DMS 273 (cell line): ENCODE measurements at regions not wholly inside any gene's neighbourhood (a gene's known extent, or its start where the extent isn't known, plus 50 kb on each side); places are given as distances from the start of the nearest gene placed in this dataset.

Experiments
- DNase-seq: peaks from one replicate; lab custom pipeline; 2025; ENCODE audit not compliant: unreplicated experiment; lab: John Stamatoyannopoulos, UW

- no peak for DNase-seq
Measured at GRCh38 chr1:208510192-208510952, 266.2 kb upstream of the PLXNA2 start.

GRCh38 chr1:208511242-208511860 lies 267.2 kb upstream of the PLXNA2 start:
- no peak for DNase-seq

- DNase-seq: no peak
Measured at GRCh38 chr1:208513799-208514198, 269.6 kb upstream of the PLXNA2 start.

- no peak for DNase-seq
Measured at GRCh38 chr1:208515129-208515528, 270.9 kb upstream of the PLXNA2 start.

GRCh38 chr1:208516780-208517179 lies 272.6 kb upstream of the PLXNA2 start:
- DNase-seq: no peak

- DNase-seq: peak; percentile 49
Measured at GRCh38 chr1:208520438-208521099, 276.4 kb upstream of the PLXNA2 start.

- no peak for DNase-seq
Measured at GRCh38 chr1:208521534-208521933, 277.4 kb upstream of the PLXNA2 start.

- no peak for DNase-seq
Measured at GRCh38 chr1:208523007-208523406, 278.8 kb upstream of the PLXNA2 start.

GRCh38 chr1:208524376-208524775 lies 280.2 kb upstream of the PLXNA2 start:
- DNase-seq: no peak

- peak; percentile 60 for DNase-seq
Measured at GRCh38 chr1:208524925-208525324, 280.7 kb upstream of the PLXNA2 start.

GRCh38 chr1:208525417-208525816 lies 281.2 kb upstream of the PLXNA2 start:
- peak; percentile 12 for DNase-seq

GRCh38 chr1:208526613-208527125 lies 282.5 kb upstream of the PLXNA2 start:
- no peak for DNase-seq

- DNase-seq: no peak
Measured at GRCh38 chr1:208527156-208527555, 283.0 kb upstream of the PLXNA2 start.

GRCh38 chr1:208528578-208529240 lies 284.5 kb upstream of the PLXNA2 start:
- no peak for DNase-seq

- DNase-seq: peak; percentile 17
Measured at GRCh38 chr1:208531003-208531750, 287.0 kb upstream of the PLXNA2 start.

- DNase-seq: peak; percentile 31
Measured at GRCh38 chr1:208533746-208534598, 289.8 kb upstream of the PLXNA2 start.

GRCh38 chr1:208534599-208534897 lies 290.4 kb upstream of the PLXNA2 start:
- peak; percentile 90 for DNase-seq

GRCh38 chr1:208534979-208535378 lies 290.8 kb upstream of the PLXNA2 start:
- peak; percentile 44 for DNase-seq

- DNase-seq: peak; percentile 54
Measured at GRCh38 chr1:208535511-208535910, 291.3 kb upstream of the PLXNA2 start.

GRCh38 chr1:208536212-208536611 lies 292.0 kb upstream of the PLXNA2 start:
- no peak for DNase-seq
